Chondrocyte (in vitro differentiated cells): ENCODE measurements at regions not wholly inside any gene's neighbourhood (a gene's known extent, or its start where the extent isn't known, plus 50 kb on each side); places are given as distances from the start of the nearest gene placed in this dataset.
"Not testable (repeated sequence)": the region's sequence is repeated elsewhere in the genome, so short reads cannot be mapped to it uniquely, and the experiment has no call there.

Source experiments
- DNase-seq: peaks from one replicate; pipeline ENCODE4 v3.0.0; 2021; ENCODE audit warnings: mixed read lengths, low spot score
- H3K27ac Mint-ChIP-seq: one replicate; pipeline ENCODE4 v1.8.0; 2021; ENCODE audit warnings: mild to moderate bottlenecking, moderate library complexity, mixed read lengths; ENCODE audit not compliant: unreplicated experiment
- H3K27me3 Mint-ChIP-seq: 2 replicates; pipeline ENCODE4 v1.8.0; 2021; ENCODE audit warnings: low read depth, mixed read lengths
- H3K36me3 Mint-ChIP-seq: 2 replicates; pipeline ENCODE4 v1.8.0; 2021; ENCODE audit warnings: low read depth, mixed read lengths
- H3K4me1 Mint-ChIP-seq: 2 replicates; pipeline ENCODE4 v1.8.0; 2021; ENCODE audit warnings: low read depth, mild to moderate bottlenecking, mixed read lengths
- H3K4me3 Mint-ChIP-seq: one replicate; pipeline ENCODE4 v1.8.0; 2021; ENCODE audit warnings: mild to moderate bottlenecking, moderate library complexity, mixed read lengths; ENCODE audit not compliant: unreplicated experiment
- H3K9me3 Mint-ChIP-seq: 2 replicates; pipeline ENCODE4 v1.8.0; 2021; ENCODE audit warnings: low read depth, mixed read lengths
- TF ChIP-seq, protein P1 (sequence below): fragments of 200-600 bp; sonication (generic); IDR thresholded peaks from 2 replicates; pipeline ENCODE4 v1.5.0; 2021; ENCODE audit warnings: antibody characterized with exemption, mild to moderate bottlenecking, moderate library complexity

- H3K9me3 Mint-ChIP-seq: no peaks in the 10 kb centered on the region
- no peak overlapping the region for H3K27ac Mint-ChIP-seq
- H3K27me3 Mint-ChIP-seq: no peaks in the 10 kb centered on the region
- DNase-seq: no peak
- H3K36me3 Mint-ChIP-seq: no peaks in the 10 kb centered on the region
- no peaks in the 10 kb centered on the region for H3K4me1 Mint-ChIP-seq
- no peak overlapping the region for H3K4me3 Mint-ChIP-seq
- TF ChIP-seq, protein P1, sequence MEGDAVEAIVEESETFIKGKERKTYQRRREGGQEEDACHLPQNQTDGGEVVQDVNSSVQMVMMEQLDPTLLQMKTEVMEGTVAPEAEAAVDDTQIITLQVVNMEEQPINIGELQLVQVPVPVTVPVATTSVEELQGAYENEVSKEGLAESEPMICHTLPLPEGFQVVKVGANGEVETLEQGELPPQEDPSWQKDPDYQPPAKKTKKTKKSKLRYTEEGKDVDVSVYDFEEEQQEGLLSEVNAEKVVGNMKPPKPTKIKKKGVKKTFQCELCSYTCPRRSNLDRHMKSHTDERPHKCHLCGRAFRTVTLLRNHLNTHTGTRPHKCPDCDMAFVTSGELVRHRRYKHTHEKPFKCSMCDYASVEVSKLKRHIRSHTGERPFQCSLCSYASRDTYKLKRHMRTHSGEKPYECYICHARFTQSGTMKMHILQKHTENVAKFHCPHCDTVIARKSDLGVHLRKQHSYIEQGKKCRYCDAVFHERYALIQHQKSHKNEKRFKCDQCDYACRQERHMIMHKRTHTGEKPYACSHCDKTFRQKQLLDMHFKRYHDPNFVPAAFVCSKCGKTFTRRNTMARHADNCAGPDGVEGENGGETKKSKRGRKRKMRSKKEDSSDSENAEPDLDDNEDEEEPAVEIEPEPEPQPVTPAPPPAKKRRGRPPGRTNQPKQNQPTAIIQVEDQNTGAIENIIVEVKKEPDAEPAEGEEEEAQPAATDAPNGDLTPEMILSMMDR: no peak
Measured at GRCh38 chr4:181810711-181811110, 432.5 kb upstream of the TENM3 start.

GRCh38 chr4:181811550-181811949 lies 431.7 kb upstream of the TENM3 start:
- not testable (repeated sequence) for H3K4me3 Mint-ChIP-seq, H3K4me1 Mint-ChIP-seq, H3K27me3 Mint-ChIP-seq, H3K36me3 Mint-ChIP-seq, DNase-seq, H3K9me3 Mint-ChIP-seq, H3K27ac Mint-ChIP-seq

GRCh38 chr4:181819946-181820345 lies 423.3 kb upstream of the TENM3 start:
- H3K4me1 Mint-ChIP-seq: peaks cover 28% of the 10 kb centered on the region
- DNase-seq: no peak

DNA sequence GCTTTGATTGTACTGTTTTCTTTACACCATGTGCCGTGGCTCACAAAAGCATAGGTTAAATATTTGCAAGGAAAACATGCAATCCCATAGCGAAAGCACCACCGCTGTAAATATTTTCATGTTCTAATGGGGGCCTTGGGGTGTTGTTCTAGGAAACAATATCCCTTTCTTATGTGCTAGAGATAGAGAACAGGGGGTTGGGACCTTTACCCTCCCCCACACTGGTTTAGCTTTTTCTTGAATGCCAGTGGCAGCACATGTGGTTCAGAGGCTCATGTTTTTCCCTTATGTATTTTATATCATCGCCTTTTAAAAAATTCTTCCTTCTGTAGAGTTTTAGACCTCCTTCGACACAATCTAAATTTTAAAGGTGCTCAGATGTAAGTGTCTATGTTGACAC lies 422.6 kb upstream of the TENM3 start:
- Mint-ChIP-seq H3K27ac (no peak overlapping the region), H3K9me3 (no peaks in the 10 kb centered on the region), H3K4me1 (peaks cover 28% of the 10 kb centered on the region), H3K4me3 (no peak overlapping the region), H3K36me3 (no peaks in the 10 kb centered on the region), H3K27me3 (no peaks in the 10 kb centered on the region)
- no peak for DNase-seq
- TF ChIP-seq, protein P1: no peak

More at GRCh38 chr4:181819946-181820345, 423.3 kb upstream of the TENM3 start:
- Mint-ChIP-seq H3K4me3 (no peak overlapping the region), H3K36me3 (no peaks in the 10 kb centered on the region), H3K27me3 (no peaks in the 10 kb centered on the region), H3K9me3 (no peaks in the 10 kb centered on the region), H3K27ac (no peak overlapping the region)
- TF ChIP-seq, protein P1: no peak

- Mint-ChIP-seq H3K27ac (no peak overlapping the region), H3K4me3 (no peak overlapping the region), H3K9me3 (no peaks in the 10 kb centered on the region), H3K4me1 (peaks cover 28% of the 10 kb centered on the region), H3K36me3 (no peaks in the 10 kb centered on the region), H3K27me3 (no peaks in the 10 kb centered on the region)
- TF ChIP-seq, protein P1: no peak
- DNase-seq: no peak
Measured at GRCh38 chr4:181821039-181822004, 421.9 kb upstream of the TENM3 start.

DNA sequence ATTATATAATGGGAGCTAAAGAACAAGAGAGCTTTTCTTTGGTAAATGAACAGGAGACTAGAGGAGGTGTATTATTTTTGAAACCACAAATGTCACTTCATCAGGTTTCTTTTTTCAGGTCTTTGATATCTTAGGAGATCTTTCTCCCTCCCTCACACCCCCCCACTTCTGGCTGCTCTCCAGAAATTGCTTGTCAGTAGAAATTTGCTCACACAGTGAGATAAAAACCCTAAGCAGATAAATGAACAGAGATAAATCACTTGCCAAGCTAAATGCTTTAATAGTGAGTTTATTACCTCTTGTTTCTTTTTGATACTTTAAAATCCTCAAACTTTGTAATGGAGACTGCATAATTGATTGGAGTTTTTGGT lies 421.2 kb upstream of the TENM3 start:
- Mint-ChIP-seq H3K9me3 (no peaks in the 10 kb centered on the region), H3K27me3 (no peaks in the 10 kb centered on the region), H3K36me3 (no peaks in the 10 kb centered on the region), H3K4me3 (no peak overlapping the region), H3K27ac (no peak overlapping the region), H3K4me1 (peaks cover 28% of the 10 kb centered on the region)
- no peak for DNase-seq
- TF ChIP-seq, protein P1: no peak
